ENCODE measurements at regions not wholly inside any gene's neighbourhood (a gene's known extent, or its start where the extent isn't known, plus 50 kb on each side); places are given as distances from the start of the nearest gene placed in this dataset.

- TF ChIP-seq CTCF (IDR thresholded peaks at IDR 0.05) (no peak), EZH2phosphoT487 (IDR thresholded peaks at IDR 0.05) (no peak)
Observed at GRCh38 chr22:44606126-44606525, 95.9 kb upstream of the PRR5 start.
